ENCODE measurements at regions not wholly inside any gene's neighbourhood (a gene's known extent, or its start where the extent isn't known, plus 50 kb on each side); places are given as distances from the start of the nearest gene placed in this dataset.
"Not testable (repeated sequence)": the region's sequence is repeated elsewhere in the genome, so short reads cannot be mapped to it uniquely, and the experiment has no call there.

DNA sequence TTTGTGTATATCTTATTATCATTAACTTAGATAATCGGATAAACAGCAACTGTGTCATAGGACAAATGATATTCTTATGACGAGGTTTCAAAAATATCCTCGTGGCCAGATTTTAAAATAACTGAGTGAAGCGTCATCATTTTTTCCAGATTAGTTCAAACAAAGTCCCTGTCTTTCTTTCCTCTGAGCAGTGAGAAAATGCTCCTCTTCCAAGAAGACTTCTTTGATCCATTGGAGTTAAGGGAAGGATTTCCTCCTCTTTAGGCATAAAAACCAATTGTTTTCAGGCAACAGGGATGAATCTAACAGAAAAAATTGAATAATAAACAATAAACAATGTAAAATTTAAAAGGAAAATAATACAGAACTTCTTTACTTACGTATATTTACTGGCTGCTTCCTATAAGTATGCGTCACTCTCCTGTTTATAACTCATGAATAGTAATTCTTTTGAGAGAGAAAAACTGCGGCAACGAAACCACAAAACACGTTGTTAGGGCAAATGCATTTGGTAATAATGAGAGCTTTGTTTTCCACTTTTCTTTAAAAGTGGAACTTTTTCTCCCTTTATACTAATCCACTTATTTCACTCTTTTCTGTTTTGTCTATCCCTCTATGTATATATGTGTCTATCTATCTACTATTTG is 419.4 kb upstream of the ONECUT1 start:
- DNase-seq, result no peak

DNA sequence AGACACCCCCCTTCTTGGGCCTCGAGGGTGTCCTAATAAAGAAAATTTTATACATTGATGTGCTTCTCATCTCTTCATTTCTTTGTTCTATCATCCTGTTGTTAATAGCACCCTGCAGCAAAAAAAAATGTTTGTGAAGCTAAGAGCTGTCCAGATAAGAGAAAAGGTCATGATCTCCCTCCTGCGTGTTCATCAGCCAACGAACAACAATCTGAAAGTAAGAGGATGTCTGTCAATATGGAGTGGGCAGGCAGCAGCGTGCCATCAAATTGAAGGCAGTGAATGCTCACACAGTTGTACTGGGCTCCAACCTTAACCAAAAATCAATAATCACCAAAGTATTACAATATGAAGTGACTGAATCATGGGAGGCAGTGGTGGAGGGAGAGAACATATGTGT is 418.6 kb upstream of the ONECUT1 start:
- no peak for DNase-seq

DNA sequence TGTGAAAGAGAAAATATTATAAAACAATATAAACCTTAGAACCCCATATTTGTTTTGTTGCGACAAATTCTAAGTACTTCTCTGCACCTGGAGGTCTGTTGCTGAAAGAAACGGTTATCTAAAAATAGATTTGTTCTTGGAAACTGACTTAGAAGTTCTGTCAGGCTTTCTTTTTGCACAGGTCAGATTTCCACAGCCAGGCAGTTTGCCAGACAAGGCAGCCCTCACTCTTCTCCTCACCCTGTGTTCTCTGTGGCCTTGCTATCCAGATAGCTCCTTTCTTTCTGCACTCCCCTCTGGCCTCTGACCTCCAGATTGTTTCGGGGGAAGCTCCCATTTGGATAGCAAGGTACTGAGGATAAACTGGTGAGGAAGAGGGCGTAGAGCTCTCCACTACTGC is 413.3 kb upstream of the ONECUT1 start:
- DNase-seq, result no peak

DNA sequence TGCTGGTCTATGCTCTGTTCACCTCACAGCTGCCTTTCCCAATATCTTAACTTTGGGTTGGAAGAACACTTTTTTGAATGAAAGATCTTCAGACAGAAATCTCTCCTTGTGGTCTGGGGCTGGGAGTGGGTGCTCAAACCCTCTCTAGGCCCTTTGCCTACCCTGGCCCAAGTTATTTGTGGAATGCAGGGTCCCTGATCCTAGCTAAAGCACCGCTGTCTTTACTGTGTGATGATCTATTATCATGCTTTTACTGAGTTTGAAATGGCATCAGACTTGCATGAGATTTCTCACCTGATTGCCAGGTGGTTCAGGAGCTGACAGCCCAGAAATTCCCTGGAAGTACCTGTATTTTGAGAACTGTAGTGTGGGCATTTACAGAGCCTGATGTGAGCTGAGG is 412.7 kb upstream of the ONECUT1 start:
- DNase-seq, result no peak

DNA sequence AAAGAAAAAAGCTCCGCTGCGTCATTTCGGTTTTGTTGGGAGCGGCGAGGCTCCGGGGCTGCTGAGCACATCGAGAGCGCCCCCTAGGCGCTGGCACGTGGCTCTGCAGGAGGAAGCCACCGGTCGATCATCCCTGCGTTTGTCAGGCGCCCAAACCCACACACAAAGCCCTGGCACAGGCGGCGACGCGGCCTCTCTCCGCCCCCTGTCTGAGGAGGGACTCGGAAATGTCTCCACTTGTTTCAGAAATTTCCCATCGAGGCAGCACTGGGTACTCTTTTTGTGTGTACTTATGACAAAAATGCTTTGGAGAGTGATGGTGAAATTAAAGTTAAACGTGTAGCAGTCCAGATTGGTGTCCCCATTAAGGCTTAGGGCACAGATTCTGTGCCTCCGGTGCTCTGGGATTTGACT is 407.3 kb upstream of the ONECUT1 start:
- peak; percentile 3 for DNase-seq

DNA sequence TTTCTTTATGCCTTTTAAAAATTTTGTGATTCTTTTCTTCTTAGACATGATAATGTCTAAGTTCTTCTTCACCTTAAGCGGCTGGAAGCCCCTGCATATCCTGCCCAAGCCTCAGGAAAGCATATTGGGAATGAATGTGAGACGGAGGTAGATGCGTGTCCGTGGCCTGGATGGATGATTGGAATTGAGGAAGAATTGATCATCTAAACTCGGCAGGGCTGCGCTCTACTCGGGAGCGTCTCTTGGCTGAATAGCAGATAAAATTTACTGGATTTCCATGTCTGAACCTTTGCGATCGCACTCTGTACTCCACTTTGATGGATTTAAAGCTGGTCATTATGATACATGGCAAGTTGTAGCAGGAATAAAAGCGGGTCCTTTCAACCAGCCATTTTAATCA is 406.7 kb upstream of the ONECUT1 start:
- no peak for DNase-seq

DNA sequence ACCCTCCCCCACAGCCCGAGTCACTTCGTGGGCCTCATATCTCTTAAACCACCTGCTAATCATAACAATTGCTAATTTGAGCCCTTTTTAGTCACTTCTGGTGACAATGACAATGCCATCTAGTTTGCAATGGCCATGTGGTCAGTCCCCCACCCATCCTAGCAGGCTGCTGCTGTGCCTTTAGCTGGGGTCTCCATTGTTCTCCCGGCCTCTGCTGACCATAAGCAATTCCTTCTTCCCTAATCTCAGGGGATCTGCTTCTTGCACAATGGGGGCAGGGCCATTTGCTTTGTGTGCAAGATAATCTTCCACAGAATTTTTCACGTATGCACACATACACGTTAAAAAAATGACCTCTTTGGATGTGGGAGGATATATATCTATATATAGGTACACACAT is 406.1 kb upstream of the ONECUT1 start:
- DNase-seq, result no peak

DNA sequence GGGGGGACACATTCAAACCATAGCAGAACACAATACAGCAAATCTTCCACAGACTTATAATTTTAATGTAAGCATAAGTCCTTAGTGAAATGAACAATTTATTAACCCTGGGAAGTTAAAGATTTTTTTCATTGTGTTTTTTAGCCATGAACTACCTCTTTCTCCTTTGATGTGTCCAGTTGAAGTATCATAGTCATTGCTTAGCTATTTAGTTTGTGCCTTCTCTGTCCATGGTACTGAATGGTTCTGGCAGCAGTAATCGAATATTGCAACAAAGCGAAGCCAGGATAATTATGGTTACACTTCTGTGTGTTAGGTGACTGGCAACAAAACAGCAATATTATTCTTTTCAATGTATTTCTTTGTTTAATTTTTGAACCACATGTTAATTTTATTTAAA is 403.0 kb upstream of the ONECUT1 start:
- no peak for DNase-seq

DNA sequence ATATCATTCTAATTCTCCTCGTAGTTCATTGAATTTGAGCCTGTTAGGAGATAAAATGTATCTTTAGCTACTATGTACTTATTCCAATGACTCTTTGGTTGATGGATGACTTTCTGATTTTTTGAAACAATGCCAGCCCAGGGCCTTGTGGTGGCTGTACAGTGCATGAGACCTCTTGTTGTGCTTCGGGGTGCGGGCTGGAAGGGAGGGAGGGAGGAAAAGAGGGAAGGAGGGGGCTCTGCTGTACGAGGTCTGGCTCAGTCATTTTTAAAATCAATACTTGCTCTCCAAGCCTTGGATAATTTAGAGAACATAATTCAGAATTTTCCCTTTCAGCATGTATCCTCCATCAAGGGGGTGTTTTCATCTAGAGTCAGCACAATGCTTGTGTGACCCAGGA is 399.7 kb upstream of the ONECUT1 start:
- no peak for DNase-seq

DNA sequence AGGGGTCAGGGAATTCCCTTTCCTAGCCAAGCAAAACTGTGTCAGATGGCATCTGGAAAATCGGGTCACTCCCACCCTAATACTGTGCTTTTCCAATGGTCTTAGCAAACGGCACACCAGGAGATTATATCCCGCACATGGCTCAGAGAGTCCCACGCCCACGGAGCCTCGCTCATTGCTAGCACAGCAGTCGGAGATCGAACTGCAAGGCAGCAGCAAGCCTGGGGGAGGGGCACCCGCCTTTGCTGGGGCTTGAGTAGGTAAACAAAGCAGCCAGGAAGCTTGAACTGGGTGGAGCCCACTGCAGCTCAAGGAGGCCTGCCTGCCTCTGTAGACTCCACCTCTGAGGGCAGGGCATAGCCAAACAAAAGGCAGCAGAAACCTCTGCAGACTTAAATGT is 393.3 kb upstream of the ONECUT1 start:
- not testable (repeated sequence) for DNase-seq

DNA sequence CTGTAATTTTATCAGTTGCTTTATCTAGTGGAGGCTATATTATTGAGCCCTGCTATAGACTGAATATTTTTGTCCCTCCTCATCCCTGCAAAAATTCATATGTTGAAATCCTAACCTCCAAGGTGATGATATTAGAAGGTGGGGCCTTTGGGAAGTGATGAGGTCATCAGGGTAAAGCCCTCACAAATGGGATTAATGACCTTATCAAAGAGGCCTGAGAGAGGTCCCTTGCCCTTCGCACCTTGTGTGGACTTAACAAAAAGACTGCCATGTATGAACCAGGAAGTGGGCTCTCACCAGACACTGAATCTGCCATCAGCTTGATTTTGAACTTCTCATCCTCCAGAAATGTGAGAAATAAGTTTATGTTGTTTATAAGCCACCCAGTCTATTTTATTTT is 381.4 kb upstream of the ONECUT1 start:
- DNase-seq, result no peak

DNA sequence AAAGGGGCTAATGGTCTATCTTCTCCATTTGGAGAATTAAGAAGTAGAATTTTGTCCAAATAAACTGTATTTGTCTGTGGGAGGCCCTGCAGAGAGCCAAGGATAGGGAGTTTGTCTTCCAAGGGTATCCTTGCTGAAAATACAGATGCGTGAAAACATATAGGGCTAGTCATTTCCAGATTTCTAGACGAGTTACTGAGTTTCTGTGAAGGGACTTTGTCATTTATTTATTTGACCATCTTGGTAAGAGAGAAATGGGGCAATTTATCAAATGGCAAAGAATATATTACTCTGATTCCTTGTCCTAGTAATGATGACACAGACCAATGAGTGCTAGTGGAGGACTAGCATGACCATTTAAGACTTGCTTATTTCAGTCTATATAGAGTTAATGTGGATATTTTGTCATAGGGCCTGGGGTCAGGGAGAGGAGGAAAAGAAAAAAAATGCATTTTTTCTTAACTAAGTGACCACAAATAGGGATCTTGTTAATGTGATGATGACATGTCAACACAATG is 376.6 kb upstream of the ONECUT1 start:
- DNase-seq, result no peak

DNA sequence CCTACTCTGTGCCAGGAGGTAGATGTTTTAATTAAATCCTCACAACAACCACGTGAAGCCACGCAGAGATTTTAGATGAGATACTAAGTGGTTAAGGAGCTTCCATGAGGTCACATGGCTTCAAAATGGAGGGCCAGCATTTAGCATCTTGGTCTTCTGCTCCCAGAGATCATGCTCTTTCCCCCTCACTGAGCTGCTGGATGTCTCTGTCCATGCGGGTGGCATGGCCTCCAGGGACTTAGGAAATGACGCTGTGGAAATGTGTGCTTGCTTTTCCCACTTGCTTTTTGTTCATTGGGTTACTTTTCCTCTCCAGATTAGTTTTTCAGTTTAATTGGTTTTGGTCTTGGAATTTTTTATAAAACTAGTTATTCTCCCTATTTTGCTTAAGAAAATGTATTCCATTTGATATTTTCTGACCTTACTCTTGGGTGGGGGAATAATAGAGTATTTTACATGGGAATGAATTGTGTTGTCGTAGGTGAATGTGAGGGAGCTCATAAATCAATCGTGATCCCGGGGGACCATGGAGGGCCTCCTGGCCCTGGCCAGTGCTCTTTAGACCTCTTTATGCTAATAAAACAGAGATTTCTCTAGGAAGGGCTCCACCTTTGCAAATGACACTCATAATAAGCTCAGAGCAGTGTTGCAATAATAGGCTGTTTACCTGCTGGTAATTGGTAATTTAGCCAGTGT is 376.0 kb upstream of the ONECUT1 start:
- no peak for DNase-seq

DNA sequence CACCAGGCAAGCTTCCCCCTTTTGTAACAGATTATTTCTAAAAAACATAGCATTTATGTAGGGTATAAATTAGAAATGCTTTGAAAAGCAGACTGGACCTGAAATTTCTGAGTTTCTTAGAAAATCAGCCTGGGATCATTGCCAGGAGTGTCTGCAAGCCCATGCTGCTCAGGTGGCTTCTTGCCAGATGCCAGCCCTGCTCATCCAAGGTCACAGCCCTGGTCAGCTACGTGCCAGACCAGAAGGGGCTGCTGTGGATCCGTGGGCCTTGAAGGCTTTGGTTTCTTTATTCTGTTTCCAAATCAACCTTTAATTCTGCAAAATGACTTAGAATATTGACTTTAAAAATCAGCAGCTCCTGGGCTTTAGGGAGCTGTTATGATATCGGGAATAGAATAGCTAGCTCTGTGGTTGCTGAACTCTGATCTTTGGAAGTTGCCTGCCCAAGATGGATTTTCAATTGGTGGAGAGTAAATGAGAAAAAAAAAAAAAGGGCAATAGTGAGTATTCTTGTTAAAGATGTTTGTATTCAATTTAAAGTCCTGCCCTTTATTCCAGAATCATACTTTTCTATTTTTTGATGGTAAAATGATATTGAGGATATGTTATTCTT is 370.1 kb upstream of the ONECUT1 start:
- no peak for DNase-seq

DNA sequence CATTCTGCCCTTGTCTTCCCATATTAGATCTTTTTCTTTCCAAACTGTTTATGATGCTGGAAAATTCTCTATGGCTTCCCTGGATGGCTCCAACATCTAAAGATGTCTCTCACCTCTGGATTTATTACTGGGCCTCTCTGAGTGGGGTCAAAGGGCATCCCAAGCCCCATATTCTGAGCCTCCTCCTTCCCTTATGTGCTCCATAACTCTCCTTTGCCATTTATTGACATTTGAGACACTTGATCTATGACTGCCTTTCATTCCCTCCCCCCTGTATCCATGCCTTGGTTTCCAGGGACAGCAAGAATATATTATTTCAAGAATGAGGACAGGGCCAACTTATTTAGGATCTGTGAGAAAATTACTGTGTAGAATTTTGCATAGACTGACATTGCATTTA is 369.3 kb upstream of the ONECUT1 start:
- no peak for DNase-seq

DNA sequence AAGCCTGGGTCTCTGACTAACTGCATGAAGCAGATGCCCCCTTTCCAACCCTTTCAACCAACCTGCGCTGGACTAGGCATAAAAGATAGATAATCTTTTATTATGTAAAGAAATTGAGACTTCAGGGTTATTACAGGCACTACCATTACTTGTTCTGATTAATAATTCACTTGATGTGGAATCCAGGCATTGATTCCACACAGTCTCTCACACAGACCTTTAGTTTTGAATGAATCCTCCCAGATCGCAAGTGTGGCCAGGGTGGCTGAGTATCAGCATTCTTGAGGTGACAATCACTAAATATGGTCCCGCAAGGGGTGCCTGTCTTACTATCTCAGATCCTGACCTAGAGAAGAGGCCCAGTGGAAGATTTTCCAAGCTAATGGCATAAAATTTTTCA is 368.9 kb upstream of the ONECUT1 start:
- no peak for DNase-seq

DNA sequence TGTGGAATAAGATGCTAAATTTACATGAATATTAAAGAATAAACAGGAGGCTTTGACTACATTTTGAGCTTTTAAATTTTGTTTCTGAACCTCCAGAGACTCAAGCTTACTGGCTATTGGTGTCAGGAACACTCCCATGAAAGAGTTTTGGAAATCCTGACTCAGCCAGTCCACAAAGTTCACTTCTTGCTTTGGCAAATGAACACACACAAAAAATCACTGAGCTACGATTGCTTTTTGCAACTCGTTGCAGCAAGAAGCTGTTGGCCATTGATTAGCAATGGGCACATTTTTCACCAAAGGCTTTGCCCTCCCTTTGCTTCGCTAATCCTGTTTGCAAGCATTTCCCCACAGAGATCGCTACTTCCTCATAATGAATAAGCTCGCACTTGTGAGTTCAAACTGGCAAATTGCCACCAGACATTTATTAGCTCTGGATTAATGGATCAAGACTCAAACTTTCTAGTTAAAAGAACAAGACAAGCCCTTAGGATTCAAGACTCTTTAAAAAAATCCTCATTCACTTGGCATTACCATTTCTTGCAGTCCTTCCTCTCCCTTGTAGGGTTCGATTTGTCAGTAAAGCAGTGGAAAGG is 343.2 kb upstream of the ONECUT1 start:
- DNase-seq, result no peak

DNA sequence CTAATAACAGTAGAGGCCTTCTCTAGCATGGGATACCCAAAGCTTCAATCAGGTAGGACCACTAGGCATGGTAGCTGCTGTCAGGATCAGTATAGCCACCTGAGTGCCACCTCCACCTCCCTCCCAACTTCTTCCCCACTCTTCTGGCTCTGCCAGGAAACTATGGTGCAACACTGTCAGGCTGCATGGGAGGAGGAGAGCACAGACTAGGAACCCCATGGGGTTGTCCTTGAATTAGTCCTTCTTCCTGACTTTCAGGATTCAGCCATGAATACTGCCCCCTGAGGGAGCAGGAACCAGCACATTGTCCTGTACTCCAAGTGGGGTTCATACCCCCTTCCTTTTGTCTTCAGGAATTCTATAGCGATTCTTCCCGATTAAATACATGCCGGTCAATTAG is 340.8 kb upstream of the ONECUT1 start:
- DNase-seq, result no peak

DNA sequence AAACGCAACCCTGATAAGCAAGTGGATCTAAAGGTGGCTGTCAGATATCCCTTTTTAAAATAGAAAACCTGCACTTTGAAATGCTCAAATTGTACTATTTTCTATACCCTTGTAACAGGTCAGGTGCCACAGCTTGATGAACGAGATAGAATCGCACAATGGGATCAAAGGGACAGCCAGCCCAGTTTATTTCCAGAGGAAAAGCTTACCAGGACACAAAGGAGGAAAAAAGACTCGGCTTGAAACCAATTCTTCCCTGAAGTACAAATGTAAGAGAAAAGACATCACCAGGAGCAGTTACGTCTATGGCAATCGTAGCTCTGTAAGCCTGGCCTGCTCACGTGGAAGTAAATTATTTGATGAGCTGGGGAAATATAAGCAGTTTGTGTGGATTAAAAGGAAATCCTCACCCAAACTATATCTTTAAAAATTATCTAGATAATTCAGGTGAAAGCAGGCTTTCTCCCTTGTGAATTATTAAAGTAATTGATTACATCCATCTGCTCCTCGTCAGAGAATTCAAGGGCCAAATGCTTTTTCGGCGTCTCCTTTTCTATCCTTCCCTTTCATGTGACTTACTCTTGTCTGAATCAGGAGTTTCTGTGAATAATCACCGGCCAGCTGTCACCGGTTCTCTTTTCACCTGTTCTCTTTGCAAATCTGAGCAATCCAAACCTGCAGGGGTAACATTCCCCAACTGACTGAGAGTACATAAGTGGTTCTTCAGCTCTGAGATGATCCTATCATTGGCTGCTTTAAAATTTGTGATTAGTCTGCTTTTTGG is 339.2 kb upstream of the ONECUT1 start:
- DNase-seq, result no peak

DNA sequence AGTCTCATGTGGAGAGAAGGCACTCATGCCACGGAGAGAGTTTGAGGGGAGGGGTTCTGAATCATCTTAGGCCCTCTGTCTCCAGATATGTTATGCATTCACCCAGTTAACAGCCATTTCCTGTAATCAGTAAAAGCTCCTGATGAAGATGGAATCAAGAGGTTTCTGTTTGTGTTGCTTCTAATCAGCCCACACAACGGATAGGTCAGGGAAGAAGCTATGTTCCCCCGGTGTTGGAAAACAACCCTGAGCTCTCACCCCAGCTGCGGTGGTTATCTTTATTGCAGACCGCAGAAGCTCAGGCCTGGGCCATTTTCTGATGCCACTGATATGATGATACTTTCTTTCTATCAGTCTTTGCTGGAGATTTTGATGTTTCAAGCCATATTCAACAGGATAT is 338.5 kb upstream of the ONECUT1 start:
- no peak for DNase-seq

DNA sequence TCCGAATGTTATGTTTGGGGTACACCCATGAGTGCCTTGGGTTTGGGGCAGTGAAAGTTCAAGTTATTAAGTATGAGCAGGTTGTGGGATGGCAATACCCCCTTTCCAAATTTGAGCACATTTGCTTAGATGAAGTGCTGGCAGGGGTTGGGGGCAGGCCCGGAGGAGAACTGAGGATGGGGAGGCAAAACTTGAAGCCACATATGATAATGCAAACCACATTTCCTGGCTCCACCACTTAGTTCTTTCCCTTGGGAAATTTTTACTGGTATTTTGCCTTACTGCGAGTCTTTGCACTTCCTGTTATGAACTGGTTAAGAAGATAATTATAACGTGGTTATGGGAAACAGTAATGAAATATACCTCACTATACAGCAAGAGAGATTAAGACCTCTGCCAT is 336.0 kb upstream of the ONECUT1 start:
- no peak for DNase-seq

DNA sequence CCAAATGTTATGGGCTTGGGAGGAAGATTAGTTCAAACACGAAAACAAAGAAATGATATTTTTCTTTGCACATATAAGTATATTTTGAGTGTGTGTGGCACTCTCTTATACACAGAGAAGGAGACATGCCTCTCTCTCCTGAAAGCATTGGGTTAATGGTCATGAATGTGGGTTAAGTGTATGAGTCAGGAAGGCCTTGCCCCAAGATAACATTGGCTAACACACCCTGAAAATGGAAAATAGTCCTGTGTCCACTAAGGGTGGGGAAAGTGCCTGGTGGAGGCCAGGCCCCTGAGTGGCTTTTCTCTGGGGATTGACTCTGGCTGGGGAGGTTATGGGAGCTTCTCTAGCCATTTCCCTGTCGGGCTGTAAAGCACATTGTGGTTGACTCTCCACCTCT is 332.7 kb upstream of the ONECUT1 start:
- no peak for DNase-seq

DNA sequence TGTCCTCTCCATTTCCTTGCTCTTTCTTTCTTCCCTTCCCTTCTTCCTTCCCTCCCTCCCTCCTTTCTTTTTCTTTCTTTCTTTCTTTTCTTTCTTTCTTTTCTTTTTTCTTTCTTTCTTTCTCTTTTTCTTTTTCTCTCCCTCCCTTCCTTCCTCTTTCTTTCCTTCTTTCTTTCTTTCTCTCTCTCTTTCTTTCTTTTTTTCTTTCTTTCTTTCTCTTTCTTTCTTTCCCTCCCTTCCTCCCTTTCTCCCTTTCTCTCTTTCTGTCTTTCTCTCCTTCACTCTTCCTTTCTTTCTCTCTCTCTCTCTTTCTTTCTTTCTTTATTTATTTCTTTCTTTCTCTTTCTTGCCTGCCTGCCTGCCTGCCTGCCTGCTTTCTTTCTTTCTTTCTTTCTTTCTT is 326.8 kb upstream of the ONECUT1 start:
- DNase-seq, result not testable (repeated sequence)
